HG02938 (cell line): ENCODE measurements at regions not wholly inside any gene's neighbourhood (a gene's known extent, or its start where the extent isn't known, plus 50 kb on each side); places are given as distances from the start of the nearest gene placed in this dataset.
"Not testable (repeated sequence)": the region's sequence is repeated elsewhere in the genome, so short reads cannot be mapped to it uniquely, and the experiment has no call there.

Experiments
- ATAC-seq: cut with Tn5 transposase; IDR thresholded peaks from one replicate; pipeline ENCODE4 v1.9.1; 2021; ENCODE audit warnings: mild to moderate bottlenecking, moderate library complexity; ENCODE audit not compliant: unreplicated experiment

DNA sequence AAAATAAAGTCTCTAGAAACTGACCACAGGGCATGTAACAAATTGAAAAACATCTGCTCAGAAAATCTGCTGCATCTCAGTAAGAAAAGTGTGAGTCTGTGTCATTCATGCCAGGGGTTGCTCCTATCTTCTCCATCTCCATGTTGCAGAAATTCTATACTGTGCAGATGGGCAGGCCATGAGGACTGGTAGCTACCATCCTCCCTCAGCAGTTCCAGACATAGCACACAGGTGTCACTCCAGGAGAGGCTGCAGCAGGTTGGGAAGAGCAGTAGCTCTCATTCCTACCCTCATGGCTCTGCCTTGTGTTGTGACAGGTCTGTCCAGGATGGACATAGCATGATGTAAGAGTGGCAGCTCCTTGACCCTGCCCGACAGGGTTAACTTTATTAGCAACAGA lies 173.4 kb downstream of the NDUFS4 start:
- ATAC-seq = no peak

DNA sequence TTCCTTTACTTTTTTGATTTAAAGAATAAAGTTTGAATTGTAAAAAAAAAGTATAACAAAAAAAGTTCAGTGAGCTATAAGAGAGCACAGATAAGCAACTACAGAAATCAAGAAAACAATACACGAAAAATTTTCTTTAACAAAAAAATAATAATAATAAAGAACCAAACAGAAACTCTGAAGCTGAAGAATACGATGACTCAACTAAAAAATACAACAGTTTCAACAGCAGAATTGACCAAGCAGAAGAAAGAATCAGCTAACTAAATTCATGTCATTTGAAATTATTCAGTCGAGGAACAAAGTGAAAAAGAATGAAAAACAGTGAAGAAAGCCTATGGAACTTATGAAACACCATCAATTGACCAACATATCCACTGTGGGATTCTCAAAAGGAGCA lies 177.7 kb downstream of the NDUFS4 start:
- ATAC-seq = no peak

DNA sequence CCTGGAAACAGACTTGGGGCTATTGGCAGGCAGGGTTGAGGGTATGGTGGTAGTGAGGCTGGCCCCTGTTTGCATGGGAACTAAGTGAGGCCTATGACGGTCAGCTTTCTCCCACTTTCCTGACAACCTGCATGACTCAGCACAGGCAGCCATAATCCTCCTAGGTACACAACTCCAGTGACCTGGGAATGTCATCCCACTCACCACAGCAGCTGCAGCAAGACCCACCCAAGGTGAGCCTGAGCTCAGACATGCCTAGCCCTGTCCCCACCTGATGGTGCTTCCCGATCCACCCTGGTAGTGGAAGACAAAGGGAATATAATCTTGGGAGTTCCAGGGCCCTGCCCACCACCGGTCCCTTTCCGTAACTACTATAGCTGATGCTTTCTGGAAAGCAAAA lies 178.7 kb downstream of the NDUFS4 start:
- ATAC-seq = no peak

DNA sequence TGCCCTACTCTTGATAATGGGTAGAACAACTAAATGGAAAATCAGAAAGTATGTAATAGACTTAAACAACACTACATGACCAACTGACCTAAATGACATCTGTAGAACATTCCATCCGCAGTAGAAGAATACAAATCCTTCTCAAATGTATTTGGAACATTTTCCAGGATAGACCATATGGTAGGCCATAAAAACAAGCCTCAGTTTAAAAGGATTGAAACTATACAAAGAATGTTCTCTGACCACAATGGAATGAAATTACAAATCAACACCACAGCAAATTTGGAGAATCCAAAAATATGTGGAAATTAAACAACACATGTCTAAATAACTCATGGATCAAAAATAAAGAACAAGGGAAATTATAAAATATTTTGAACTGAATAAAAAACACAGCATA lies 189.2 kb downstream of the NDUFS4 start:
- ATAC-seq = no peak

DNA sequence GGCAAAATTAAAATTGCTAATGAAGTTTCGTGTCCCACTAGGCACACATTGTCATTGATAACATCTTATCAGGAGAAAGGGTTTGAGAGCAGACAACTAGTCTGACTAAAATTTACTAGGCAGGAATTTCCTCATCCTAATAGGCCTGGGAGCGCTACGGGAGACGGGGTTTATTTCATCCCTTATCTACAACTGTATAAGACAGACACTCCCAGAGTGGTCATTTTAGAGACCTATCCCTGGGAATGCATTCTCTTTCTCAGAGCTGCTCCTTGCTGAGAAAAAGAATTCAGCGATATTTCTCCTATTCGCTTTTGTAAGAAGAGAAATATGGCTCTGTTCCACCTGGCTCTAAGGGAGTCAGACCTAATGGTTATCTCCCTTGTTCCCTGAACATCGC lies 191.8 kb downstream of the NDUFS4 start:
- ATAC-seq = not testable (repeated sequence)

DNA sequence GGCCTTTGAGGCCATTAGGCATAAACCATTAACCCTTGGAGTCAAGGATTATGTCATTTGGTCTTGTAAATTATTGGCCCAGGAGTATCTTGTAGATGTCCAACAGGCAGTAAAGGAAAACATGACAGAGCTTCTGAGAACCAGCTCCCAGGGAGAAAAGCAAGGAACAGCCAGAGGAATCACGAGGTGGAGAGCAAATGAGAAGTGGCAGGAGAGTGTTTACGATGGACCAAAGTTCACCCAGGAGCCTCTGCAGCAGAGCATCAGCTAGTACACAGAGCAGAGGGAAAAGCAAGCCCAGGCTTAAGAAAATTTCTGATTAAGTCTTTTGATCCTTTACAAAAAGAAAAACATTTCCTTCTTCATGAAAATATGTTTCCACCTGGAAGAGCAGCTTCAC lies 206.2 kb downstream of the NDUFS4 start:
- ATAC-seq = no peak

DNA sequence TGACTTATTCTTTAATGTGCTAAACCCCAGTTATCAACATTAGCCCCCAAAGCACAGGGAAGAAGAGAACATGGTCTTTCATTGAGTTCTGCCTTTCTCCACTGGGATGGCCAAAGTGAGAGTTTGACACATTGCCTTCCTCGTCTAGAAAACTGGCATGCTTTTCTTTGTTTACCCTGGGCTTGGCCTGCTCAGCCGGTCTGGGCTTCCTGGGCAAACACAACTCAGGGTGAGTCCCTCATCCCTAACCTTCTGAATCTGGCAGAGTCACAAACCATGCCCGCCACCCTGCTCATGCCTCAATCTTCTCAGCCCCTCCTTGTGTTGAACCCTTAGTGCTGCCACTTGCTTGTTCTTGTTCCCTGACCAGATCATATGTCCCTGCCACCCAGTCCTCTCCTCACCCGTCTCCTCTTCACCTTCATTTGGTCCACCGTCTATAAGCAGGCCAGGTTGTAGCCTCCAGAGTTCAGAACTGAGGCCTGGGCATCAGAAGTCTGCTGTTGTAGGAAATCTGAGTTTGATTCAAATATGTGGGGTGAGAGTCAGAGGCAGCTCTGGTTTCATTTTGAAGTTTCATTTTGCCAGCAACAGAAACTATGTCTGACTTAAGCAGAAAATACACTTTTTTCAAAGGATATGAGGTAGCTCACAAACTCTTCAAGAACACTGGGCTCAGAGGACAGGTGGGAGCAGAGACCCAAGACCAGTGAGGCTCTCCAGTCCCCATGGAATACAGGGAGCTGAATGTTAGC lies 217.6 kb downstream of the NDUFS4 start:
- ATAC-seq = peak; percentile 71

DNA sequence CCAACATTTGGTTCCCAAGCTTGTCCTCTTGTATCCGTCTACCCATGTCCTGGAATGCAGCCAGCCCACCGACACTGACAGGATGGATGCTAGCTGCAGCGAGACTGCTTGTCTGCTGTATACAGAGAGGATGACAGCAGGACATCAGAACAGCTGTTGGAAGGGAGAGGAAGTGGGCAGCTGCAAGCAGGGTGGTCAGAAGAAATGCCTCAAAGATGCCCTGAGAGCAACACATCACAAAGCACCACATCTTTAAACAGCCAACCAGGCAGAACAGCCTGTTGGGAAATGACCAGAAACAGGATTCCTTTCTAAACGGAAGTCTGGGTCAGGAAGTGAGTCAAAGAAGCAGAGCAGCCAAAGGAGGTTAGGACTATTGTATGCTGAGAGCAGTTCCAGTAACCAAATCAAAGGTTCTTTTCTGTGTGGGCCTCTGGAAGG lies 219.1 kb downstream of the NDUFS4 start:
- ATAC-seq = peak; percentile 49

DNA sequence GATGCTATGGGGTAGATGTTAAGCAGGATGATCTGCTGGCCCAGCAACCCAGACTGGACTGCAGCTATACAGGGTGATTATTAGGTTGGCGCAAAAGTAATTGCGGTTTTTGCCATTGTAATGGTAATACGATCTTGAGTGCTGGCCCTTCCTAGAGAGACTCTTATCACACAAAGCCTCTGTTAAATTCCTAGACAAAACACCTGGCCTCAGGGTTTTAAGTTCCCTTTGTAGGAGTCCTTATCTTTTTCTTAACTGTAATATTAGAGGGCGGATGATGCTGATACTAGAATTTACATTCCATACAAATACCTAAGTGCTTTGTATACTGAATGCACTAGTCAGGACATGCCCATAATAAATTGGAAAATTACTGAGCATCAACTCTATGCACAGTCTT lies 222.2 kb downstream of the NDUFS4 start:
- no peak for ATAC-seq

DNA sequence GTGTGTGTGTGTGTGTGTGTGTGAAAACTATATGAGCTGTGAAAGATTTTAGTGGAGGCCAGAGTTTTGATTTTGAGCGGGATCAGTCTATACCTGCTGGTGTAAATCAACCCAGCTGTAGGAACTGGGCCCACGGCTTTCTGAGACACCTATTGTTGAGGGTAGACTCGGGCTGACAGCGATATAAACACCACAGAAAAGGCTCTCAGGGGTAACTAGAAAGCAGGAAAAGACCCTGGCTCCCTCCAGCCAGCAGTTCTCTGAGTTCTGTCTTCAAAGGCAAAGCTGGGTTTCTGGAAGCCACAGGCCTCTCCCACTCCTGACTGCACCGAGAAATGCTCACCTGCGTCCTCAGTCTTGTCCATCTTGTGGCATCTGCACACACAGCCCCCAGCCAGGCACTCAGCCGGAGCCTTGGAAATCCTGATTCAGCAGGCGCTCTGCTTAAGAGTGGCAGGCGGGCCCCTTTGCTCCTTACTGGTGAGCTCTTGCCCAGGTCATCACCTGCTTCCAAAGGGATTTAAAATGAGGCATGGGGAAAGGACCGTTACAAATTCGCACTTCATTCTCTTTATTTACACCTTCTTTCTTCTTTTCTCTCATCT lies 223.3 kb downstream of the NDUFS4 start:
- no peak for ATAC-seq

DNA sequence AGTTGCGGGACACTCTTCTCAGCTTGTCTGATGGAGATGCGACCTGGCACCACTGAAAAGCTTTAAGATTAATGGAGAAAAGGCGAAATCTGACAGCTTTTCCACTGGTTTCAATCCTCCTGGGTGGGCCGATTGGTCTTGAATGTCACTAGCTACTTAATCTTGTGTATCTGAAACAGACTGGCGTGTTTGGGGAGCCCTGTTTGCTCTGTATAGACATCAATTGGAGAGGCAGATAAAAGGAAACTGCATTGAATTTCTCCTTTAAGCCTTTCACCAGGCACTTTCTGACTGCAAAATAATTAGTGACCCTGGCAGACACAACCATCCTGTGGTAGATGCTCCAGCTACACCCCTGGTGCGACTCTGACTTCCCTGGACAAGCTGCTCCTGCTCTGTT lies 224.2 kb downstream of the NDUFS4 start:
- ATAC-seq = no peak

DNA sequence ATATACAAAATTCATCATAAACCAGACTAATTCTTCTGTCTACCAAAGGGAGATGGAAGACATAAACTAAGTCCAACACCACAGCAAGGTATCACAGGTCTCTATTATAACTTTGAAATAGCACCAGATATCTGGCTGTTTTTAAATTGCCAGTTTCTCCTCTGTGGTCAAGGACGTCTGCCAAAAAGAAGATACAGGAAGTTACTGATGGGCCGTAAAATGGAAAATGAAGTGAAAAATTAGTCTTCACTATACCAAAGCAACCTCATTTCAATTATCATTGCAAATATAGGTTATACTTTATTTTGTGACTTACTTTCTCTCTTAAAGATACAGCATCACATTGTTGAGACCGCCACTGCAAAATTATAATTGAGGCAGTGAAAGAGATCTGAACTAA lies 225.5 kb downstream of the NDUFS4 start:
- no peak for ATAC-seq

DNA sequence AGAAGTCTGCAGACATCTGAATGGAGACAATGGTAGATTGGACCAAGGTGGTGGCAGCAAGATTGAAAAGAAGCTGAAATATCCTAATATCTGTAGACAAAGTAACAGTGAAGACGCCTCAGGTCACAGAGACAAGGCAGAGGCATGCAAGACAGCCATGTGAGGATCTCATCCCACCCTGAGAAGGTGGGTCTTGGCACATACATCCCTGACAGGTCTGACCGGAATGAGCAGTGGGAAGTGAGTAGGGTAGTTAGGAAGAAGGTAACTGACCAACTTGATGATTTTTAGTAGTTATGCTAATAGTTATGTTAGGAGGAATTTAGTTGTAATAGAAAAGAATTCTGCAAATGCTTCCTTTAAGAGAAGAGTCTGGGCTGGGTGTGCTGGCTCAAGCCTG lies 229.6 kb downstream of the NDUFS4 start:
- ATAC-seq = no peak

DNA sequence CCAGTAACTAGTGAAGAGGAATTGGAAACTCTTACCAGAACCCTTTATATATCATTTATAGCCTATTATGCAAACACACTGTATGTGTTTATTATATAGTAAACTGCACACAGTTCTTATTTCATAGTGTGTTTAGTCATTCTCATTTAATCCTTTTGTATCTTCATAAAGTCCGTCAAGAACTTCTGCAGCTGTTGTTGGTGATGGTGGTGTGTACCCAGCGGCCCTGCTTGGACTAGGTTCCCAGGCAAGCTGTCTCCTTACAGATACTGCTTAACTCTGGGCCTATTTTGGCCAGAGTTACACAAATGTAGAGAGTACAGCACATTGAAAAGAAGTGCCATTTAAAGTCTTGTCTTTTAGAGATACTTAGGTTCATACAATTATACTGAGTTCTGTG lies 231.9 kb downstream of the NDUFS4 start:
- ATAC-seq = no peak

DNA sequence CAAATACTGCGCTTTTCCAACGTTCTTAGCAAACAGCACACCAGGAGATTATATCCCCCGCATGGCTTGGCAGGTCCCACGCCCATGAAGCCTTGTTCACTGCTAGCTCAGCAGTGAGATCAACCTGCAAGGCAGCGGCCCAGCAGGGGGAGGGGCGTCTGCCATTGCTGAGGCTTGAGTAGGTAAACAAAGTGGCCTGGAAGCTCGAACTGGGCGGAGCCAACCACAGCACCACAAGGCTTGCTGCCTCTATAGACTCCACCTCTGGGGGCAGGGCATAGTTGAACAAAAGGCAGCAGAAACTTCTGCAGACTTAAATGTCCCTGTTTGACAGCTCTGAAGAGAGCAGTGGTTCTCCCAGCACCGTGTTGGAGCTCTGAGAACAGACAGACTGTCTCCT lies 239.2 kb downstream of the NDUFS4 start:
- ATAC-seq = not testable (repeated sequence)

DNA sequence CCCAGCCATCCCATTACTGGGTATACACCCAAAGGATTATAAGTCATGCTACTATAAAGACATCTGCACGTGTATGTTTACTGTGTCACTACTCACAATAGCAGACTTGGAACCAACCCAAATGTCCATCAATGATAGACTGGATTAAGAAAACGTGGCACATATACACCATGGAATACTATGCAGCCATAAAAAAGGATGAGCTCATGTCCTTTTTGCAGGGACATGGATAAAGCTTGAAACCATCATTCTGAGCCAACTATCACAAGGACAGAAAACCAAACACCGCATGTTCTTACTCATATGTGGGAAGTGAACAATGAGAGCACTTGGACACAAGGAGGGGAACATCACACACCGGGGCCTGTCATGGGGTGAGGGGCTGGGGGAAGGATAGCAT lies 248.0 kb downstream of the NDUFS4 start:
- not testable (repeated sequence) for ATAC-seq

DNA sequence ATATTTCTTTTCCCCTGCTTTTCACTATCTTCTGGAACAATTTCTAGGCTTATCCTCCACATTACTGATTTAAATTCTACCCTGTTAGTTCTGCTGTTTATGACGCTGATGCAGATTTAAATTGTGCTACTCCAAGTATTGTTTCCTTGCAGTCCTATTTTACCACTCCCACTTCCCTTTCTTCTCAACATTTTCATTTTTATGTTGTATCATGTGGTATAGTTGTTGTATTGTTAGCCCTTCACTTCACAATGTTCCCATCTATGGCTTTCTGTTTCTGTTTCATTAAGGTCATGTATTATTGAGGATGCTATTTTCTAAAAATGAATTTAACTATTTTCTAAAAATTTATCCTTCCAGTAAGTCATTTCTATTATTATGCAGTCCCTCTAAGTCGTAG lies 254.4 kb downstream of the NDUFS4 start:
- no peak for ATAC-seq

DNA sequence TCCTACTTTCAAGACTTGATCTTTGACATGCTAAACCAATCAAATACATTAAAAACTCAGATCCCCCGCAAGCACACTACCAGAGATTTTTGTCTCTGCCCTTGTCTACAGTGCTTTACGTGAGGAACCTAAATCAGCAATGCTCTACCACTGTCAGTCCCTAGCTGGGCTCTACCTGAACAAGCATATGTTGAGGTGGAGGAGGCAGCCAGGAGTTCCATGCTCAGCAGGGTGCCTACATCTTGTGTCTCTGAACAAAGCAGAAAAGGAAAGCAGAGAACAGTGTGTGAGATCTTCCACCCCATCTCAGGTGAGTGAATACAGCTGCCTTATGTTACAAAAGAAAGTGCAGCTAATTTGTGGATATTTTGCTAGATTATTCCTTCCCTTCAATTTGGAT lies 255.0 kb downstream of the NDUFS4 start:
- ATAC-seq = no peak

DNA sequence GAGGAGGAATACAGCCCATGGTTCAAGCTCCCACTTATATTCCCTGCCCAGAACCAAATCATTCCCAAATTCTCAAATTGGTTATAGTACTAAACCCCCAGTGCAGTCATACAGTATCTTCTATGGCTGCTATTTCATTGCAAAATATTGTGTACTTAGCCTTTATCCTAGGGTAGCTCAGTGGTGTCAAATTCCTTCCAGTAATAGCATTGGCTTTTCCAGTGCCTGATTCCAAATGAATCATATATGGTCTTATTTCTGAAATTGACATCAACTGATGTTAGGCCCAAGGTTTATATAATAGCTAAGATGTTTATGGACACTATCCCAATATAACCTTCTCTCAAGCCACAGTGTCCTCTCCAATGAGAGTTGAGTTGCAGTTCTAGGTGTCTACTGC lies 256.7 kb downstream of the NDUFS4 start:
- no peak for ATAC-seq

DNA sequence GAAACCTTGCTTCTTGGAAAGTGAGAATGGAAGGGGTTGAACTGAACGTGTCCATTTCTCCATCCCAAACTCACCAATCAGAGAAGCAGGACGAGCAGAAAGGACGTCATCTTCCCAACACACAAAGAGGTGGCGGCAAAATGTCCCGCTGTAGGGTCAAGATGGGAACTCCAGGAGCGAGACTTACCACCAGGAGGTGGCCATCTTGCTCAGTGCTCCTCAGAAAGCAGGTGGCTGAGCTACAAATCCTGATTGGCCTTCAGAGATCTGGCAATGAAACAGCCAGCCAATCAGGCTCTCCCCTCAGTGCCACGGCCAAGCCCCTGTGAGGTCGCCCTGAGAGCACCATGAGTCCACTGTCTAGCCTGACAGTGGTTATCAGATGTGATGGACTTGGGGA lies 259.0 kb downstream of the NDUFS4 start:
- no peak for ATAC-seq

DNA sequence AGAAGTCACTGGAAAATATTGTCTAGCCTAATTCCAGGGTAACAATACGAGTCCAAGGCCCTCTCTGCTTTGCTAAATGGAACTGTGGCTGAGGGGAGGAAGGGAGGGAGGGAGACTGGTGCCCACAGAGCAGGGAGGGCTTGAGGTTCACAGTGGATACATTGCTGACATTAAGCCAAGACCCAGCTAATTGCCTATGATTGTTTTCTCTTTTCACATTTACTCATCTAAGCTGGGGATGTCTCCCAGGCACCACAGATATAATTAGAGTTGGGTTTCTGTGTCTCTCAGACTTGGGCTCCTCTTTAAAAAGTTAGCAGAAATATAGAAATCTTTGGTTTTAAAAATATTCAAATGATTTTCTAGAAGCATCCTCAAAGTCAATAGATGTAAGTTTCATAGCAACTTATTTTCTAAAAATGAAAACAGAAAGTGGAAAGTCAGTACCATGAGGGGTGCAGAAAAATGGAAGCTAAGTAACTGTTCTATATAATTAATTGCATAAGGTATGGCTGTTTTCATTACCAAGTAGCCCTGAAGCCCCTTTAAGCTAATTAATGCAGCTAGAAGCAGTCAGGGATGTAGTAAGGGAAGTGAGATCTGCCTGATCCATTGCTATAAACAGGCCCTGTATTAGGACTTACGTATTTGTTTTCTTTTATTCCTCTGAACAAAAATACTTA lies 259.8 kb downstream of the NDUFS4 start:
- peak; percentile 42 for ATAC-seq

DNA sequence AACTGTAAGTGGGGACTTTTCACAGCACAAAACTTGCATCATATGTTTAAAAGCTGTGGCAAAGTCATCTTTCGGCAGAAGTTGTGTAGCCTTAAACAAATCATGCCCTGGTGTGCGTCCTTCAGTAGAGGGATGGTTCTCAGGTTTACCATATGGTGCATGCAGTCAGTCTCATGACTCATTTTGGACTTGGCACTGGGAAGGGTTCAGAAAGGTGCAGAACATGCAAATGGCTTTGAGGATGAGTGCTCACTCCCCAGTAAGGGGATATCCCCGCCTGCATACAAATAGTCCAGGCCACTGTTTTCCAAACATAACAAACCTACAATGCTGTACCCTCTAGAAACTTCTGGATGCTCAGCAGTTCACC lies 260.3 kb downstream of the NDUFS4 start:
- ATAC-seq = peak; percentile 90
